ENCODE measurements at regions not wholly inside any gene's neighbourhood (a gene's known extent, or its start where the extent isn't known, plus 50 kb on each side); places are given as distances from the start of the nearest gene placed in this dataset.
"Not testable (repeated sequence)": the region's sequence is repeated elsewhere in the genome, so short reads cannot be mapped to it uniquely, and the experiment has no call there.

DNA sequence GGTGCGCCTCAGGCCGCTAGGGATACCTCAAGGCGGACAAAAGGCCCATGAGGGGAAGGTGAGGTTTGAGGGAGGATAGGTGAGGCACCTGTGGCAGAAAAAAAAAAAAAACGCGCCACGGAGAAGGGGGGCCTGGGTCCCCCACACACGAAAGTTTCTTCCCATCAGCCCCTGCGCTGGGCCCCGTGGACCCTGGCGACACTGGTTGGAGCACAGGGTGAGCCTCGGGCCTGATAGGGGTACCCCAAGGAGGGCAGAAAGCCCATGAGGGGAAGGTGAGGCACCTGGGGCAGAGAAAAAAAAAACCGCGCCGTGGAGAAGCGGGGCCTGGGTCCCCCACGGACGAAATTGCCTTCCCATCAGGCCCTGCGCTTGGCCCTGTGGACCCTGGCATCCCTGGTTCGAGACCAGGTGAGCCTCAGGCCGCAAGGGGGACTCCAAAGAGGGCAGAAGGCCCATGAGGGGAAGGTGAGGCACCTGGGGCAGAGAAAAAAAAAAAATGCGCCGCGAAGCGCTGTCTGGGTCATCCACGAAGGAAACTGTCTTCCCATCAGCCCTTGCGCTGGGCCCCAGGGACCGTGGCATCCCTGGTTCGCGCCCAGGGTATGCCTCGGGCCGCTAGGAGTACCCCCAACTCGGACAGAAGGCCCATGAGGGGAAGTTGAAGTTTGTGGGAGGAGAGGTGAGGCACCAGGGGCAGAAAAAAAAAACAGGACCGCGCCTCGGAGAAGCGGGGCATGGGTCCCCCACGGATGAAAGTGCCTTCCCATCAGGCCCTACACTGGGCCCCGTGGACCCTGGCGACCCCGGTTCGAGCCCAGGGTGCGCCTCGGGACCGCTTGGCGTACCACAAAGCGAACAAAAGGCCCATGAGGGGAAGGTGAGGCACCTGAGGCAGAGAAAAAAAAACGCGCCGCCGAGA lies 226.2 kb downstream of the CCDC74A start:
- no peak for DNase-seq (ENCODE audit: extremely low spot score in 2 of 2)
- Histone ChIP-seq H3K36me3 (no peaks in the 10 kb centered on the region), H3K4me3 (no peak overlapping the region), H3K4me1 (no peaks in the 10 kb centered on the region), H3K27me3 (no peaks in the 10 kb centered on the region), H3K9me3 (no peaks in the 10 kb centered on the region), H3K27ac (no peak overlapping the region)
- intact Hi-C loops (cut with DNase I), result no loop called here
- TF ChIP-seq POLR2A (IDR thresholded peaks at IDR 0.05), result no peak

DNA sequence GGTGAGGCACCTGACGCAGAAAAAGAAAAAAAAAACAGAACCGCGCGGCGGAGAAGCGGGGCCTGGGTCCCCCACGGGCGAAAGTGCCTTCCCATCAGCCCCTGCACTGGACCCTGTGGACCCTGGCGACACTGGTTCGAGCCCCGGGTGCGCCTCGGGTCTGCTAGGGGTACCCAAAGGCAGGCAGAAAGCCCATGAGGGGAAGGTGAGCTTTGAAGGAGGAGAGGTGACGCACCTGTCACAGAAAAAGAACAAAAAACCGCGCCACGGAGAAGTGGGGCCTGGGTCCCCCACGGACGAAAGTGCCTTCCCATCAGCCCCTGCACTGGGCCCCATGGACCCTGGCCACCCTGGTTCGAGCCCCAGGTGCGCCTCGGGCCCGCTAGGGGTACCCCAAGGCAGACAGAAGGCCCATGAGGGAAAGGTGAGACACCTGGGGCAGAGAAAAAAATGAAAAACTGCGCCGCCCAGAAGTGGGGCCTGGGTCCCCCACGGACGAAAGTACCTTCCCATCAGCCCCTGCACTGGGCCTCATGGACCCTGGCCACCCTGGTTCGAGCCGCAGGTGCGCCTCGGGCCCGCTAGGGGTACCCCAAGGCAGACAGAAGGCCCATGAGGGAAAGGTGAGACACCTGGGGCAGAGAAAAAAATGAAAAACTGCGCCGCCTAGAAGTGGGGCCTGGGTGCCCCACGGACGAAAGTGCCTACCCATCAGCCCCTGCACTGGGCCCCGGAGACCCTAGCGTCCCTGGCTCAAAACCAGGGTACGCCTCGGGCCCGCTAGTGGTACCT lies 227.4 kb downstream of the CCDC74A start:
- Histone ChIP-seq H3K36me3 (no peaks in the 10 kb centered on the region), H3K27me3 (no peaks in the 10 kb centered on the region), H3K4me1 (no peaks in the 10 kb centered on the region), H3K4me3 (no peak overlapping the region), H3K27ac (no peak overlapping the region), H3K9me3 (no peaks in the 10 kb centered on the region)
- TF ChIP-seq POLR2AphosphoS5 (IDR thresholded peaks at IDR 0.05; ENCODE audit: insufficient read depth in 1 of 2, low read depth in 1 of 2) (no peak), POLR2A (IDR thresholded peaks at IDR 0.05) (no peak)
- TF ChIP-seq, protein P1, sequence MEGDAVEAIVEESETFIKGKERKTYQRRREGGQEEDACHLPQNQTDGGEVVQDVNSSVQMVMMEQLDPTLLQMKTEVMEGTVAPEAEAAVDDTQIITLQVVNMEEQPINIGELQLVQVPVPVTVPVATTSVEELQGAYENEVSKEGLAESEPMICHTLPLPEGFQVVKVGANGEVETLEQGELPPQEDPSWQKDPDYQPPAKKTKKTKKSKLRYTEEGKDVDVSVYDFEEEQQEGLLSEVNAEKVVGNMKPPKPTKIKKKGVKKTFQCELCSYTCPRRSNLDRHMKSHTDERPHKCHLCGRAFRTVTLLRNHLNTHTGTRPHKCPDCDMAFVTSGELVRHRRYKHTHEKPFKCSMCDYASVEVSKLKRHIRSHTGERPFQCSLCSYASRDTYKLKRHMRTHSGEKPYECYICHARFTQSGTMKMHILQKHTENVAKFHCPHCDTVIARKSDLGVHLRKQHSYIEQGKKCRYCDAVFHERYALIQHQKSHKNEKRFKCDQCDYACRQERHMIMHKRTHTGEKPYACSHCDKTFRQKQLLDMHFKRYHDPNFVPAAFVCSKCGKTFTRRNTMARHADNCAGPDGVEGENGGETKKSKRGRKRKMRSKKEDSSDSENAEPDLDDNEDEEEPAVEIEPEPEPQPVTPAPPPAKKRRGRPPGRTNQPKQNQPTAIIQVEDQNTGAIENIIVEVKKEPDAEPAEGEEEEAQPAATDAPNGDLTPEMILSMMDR (IDR thresholded peaks at IDR 0.05), result no peak
- no peak for DNase-seq (ENCODE audit: extremely low spot score in 2 of 2)
- intact Hi-C loops (cut with DNase I), result no loop called here

DNA sequence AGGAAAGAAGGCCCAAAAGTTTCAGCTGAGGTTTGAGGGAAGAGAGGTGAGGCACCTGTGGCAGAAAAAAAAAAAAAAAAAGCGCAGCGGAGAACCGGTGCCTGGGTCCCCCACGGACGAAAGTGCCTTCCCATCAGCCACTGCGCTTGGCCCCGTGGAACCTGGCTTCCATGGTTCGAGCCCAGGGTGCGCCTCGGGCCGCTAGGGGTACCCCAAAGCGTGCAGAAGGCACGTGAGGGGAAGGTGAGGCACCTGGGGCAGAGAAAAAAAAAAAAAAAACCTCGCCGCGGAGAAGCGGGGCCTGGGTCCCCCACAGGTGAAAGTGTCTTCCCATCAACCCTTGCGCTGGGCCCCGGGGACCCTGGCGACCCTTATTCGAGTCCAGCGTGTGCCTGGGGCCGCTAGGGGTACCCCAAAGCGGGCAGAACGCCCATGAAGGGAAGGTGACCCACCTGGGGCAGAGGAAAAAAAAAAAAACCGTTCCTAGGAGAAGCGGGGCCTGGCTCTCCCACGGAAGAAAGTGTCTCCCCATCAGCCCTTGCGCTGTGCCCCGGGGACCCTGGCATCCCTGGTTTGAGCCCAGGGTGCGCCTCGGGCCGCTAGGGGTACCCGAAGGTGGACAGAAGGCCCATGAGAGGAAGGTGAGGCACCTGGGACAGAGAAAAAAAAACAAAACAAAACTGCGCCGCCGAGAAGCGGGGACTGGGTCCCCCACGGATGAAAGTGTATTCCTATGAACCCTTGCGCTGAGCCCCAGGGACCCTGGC lies 228.6 kb downstream of the CCDC74A start:
- H3K36me3 ChIP-seq, result no peaks in the 10 kb centered on the region
- TF ChIP-seq, protein P1 (IDR thresholded peaks at IDR 0.05), result no peak
- TF ChIP-seq POLR2A (IDR thresholded peaks at IDR 0.05), result no peak
- TF ChIP-seq POLR2AphosphoS5 (IDR thresholded peaks at IDR 0.05; ENCODE audit: insufficient read depth in 1 of 2, low read depth in 1 of 2), result no peak
- intact Hi-C loops (cut with DNase I), result no loop called here
- H3K27ac ChIP-seq, result no peak overlapping the region
- no peaks in the 10 kb centered on the region for H3K9me3 ChIP-seq
- H3K27me3 ChIP-seq, result no peaks in the 10 kb centered on the region
- H3K4me3 ChIP-seq, result no peak overlapping the region
- H3K4me1 ChIP-seq, result no peaks in the 10 kb centered on the region
- DNase-seq (ENCODE audit: extremely low spot score in 2 of 2), result no peak

DNA sequence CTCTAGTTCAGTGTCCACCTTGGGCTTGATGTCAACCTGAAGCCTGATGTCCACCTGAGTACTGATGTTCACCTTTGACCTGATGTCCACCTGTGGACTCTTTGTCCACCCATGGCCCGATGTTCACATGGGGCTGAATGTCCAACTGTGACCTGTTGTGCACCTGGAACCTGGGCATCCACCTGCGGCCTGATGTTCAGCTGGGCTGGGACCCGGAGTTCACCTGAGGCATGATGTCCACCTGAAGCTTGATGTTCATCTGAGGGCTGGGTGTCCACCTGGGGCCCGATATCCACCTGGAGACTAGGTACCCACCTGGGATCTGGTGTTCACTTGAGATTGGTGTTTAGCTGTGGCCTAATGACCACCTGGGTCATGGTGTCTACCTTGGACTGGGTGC lies 231.3 kb downstream of the CCDC74A start:
- H3K36me3 ChIP-seq; intact Hi-C loops (cut with DNase I); H3K27me3 ChIP-seq; H3K4me1 ChIP-seq; DNase-seq (ENCODE audit: extremely low spot score in 2 of 2); H3K27ac ChIP-seq; H3K4me3 ChIP-seq; H3K9me3 ChIP-seq: not testable (repeated sequence)

DNA sequence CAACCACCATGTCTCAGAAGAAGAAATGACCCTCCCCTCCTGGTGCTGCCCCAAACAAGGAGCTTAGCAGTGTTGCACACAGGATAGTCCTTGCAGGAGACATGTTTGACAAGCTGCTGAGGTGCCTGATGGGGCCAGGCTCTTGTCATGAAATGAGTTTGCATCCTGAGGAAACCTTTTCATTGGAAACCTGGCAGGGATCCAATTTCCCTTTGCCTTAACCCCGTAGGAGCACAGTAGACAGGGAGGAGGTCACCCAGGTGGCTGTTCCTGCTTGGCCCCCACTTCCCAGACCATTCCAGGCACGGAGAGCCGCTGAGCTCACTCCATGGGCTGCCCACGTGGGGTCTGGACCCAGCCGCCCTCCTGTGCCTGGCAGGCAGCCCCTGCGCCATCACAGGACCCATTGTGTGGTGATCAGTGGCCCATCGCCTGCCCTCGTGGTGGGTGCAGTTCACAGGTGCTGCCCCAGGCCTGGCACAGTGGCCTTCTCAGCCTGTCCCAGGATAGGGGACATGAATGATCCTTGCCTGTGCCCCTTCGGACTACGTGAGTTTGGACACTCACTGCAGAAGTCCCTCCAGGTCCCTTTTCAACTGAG lies 247.4 kb downstream of the CCDC74A start:
- H3K27ac ChIP-seq; H3K4me1 ChIP-seq; H3K36me3 ChIP-seq; intact Hi-C loops (cut with DNase I); H3K4me3 ChIP-seq; DNase-seq (ENCODE audit: extremely low spot score in 2 of 2); H3K27me3 ChIP-seq; H3K9me3 ChIP-seq: not testable (repeated sequence)

DNA sequence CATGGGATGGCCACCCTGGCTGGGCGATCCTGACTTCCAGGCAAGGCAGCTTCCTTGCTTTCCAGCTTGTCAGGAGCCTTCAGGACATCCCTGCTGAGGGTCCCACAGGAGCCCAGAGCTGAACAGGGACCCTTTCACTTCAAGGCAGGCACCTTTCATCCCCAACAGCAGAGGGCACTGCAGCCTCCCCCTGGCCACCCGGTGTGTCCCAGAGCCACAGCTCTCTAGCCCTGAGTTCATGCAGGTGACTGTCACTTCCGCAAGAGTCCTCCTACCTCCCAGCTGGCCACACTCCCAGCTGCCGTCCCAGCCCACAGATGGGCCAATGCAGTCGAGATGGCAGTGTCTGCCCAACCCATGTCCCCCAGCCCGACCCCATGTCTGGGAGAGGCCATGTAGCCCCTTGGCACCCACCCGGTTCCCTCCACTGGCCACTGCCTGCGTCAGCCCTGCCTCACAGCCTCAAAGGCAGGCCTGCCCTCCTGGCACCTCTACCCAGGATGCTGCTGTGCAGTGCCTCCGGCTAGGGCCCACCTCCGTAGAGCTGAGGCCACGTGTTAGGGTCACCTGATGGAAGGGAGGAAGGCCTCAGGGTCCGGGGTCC lies 248.3 kb downstream of the CCDC74A start:
- H3K9me3 ChIP-seq; H3K4me1 ChIP-seq; intact Hi-C loops (cut with DNase I); H3K4me3 ChIP-seq; DNase-seq (ENCODE audit: extremely low spot score in 2 of 2); H3K27me3 ChIP-seq; H3K27ac ChIP-seq; H3K36me3 ChIP-seq: not testable (repeated sequence)

DNA sequence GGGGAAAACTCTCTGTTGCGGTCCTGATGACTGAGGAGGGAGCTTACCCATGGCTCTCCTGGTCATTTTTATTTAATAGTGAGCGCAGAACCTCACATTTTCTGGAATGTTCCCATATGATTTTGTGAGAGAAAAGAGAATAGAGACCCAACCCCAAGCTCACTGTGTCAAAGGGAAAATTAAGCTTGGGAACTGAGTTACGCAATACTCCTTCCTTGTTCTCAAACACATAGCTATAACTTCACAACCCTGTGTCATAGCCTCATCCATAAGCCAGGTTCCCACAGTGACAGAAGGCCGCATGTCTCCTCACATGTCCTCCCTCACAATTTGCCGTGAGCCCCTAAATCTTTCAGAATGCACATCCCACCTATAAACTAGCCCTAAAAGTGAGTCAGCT lies 252.8 kb downstream of the CCDC74A start:
- H3K36me3 ChIP-seq; H3K4me1 ChIP-seq; H3K4me3 ChIP-seq; intact Hi-C loops (cut with DNase I); H3K27ac ChIP-seq; DNase-seq (ENCODE audit: extremely low spot score in 2 of 2); H3K27me3 ChIP-seq; H3K9me3 ChIP-seq: not testable (repeated sequence)
